C4-2B (cell line): ENCODE measurements at regions not wholly inside any gene's neighbourhood (a gene's known extent, or its start where the extent isn't known, plus 50 kb on each side); places are given as distances from the start of the nearest gene placed in this dataset.

Experiments used
- CTCF ChIP-seq: fragments of 450-650 bp; conservative IDR thresholded peaks from 2 replicates; pipeline ENCODE4 v1.5.1; 2017; ENCODE audit warnings: mild to moderate bottlenecking
- ZFX ChIP-seq: fragments of 450-650 bp; IDR thresholded peaks from 2 replicates; pipeline ENCODE4 v1.6.1; 2017

GRCh38 chrX:45437186-45437585, 236.5 kb upstream of the DIPK2B start:
- TF ChIP-seq CTCF = no peak
- TF ChIP-seq ZFX = no peak
